AG04450 (cell line): ENCODE measurements at regions not wholly inside any gene's neighbourhood (a gene's known extent, or its start where the extent isn't known, plus 50 kb on each side); places are given as distances from the start of the nearest gene placed in this dataset.
"Not testable (repeated sequence)": the region's sequence is repeated elsewhere in the genome, so short reads cannot be mapped to it uniquely, and the experiment has no call there.

Experiments
- CTCF ChIA-PET: fragments of 300-600, 350-600 bp; formaldehyde crosslinking; extraction: SDS; loops from one replicate; lab custom pipeline; 2022; ENCODE audit warnings: antibody characterized with exemption, inconsistent platforms; lab: Charles Lee
- POLR2A ChIA-PET: fragments of 350-600 bp; formaldehyde crosslinking; extraction: SDS; loops from one replicate; lab custom pipeline; 2021; ENCODE audit warnings: antibody characterized with exemption, inconsistent platforms; lab: Yijun Ruan, JAX
- DNase-seq: peaks from one replicate; pipeline ENCODE4 v3.0.0-alpha.2; 2011; ENCODE audit warnings: low read depth, low spot score
- H3K27ac ChIP-seq: one replicate; pipeline ENCODE4 v1.5.1; 2012; ENCODE audit warnings: low read depth, low read length, control low read depth
- H3K27me3 ChIP-seq: one replicate; pipeline ENCODE4 v1.6.0; 2012; ENCODE audit warnings: low read length; ENCODE audit not compliant: control insufficient read depth, insufficient read depth
- H3K4me3 ChIP-seq: 2 replicates; pipeline ENCODE4 v1.5.1; 2011; ENCODE audit warnings: mild to moderate bottlenecking, low read depth, low read length, control low read depth
- H3K9me3 ChIP-seq: 2 replicates; pipeline ENCODE4 v1.5.1; 2012; ENCODE audit warnings: low read length; ENCODE audit not compliant: control insufficient read depth, insufficient read depth
- CTCF ChIP-seq: IDR thresholded peaks from 2 replicates; pipeline ENCODE4 v1.5.1; 2011; ENCODE audit warnings: low read depth, low read length, control low read depth, inconsistent platforms

- no peak overlapping the region for H3K27ac ChIP-seq
- no peak for TF ChIP-seq CTCF
- H3K27me3 ChIP-seq = no peaks in the 10 kb centered on the region
- no peak for DNase-seq
- H3K4me3 ChIP-seq = no peak overlapping the region
- no peaks in the 10 kb centered on the region; the same call in 1 of the 2 replicates for H3K9me3 ChIP-seq
- POLR2A ChIA-PET = no interaction called here
- CTCF ChIA-PET = interaction anchor here (0.6 kb wide), 1 partner anchor 86 kb away, joined by 3 read pairs; no protein-coding TSS in a partner anchor
These were observed 276.1 kb upstream of the SPAG17 start for GRCh38 chr1:118461154-118461553.

- H3K27ac ChIP-seq = no peak overlapping the region
- POLR2A ChIA-PET = no interaction called here
- DNase-seq = no peak
- H3K4me3 ChIP-seq = no peak overlapping the region
- CTCF ChIA-PET = no interaction called here
- H3K9me3 ChIP-seq = no peaks in the 10 kb centered on the region; the same call in 1 of the 2 replicates
- no peak for TF ChIP-seq CTCF
- no peaks in the 10 kb centered on the region for H3K27me3 ChIP-seq
These were observed 274.8 kb upstream of the SPAG17 start for GRCh38 chr1:118459871-118460270.

- H3K4me3 ChIP-seq, H3K9me3 ChIP-seq, H3K27me3 ChIP-seq, H3K27ac ChIP-seq, DNase-seq, POLR2A ChIA-PET, CTCF ChIA-PET: not testable (repeated sequence)
These were observed 268.8 kb upstream of the SPAG17 start for GRCh38 chr1:118453856-118454255.

- no peak for DNase-seq
- CTCF ChIA-PET = no interaction called here
- TF ChIP-seq CTCF = no peak
- Histone ChIP-seq H3K4me3 (no peak overlapping the region), H3K9me3 (no peaks in the 10 kb centered on the region), H3K27ac (no peak overlapping the region), H3K27me3 (no peaks in the 10 kb centered on the region)
- POLR2A ChIA-PET = no interaction called here
These were observed 260.1 kb upstream of the SPAG17 start for GRCh38 chr1:118445156-118445555.

GRCh38 chr1:118442214-118442613 is 257.2 kb upstream of the SPAG17 start:
- POLR2A ChIA-PET = no interaction called here
- CTCF ChIA-PET = no interaction called here
- Histone ChIP-seq H3K27me3 (no peaks in the 10 kb centered on the region), H3K27ac (no peak overlapping the region), H3K9me3 (no peaks in the 10 kb centered on the region), H3K4me3 (no peak overlapping the region)
- no peak for TF ChIP-seq CTCF
- DNase-seq = no peak

- H3K27me3 ChIP-seq = no peaks in the 10 kb centered on the region
- ChIA-PET POLR2A (no interaction called here), CTCF (no interaction called here)
- no peaks in the 10 kb centered on the region for H3K9me3 ChIP-seq
- no peak overlapping the region for H3K4me3 ChIP-seq
- no peak overlapping the region for H3K27ac ChIP-seq
- no peak for TF ChIP-seq CTCF
- no peak for DNase-seq
These were observed 252.6 kb upstream of the SPAG17 start for GRCh38 chr1:118437664-118438063.
